Body of pancreas (tissue), 4 donors: ENCODE measurements at regions not wholly inside any gene's neighbourhood (a gene's known extent, or its start where the extent isn't known, plus 50 kb on each side); places are given as distances from the start of the nearest gene placed in this dataset.

Experiments used
- ATAC-seq: fragments of 150-250 bp; one replicate; pipeline ENCODE4 v1.9.1; 2016
- DNase-seq, 4 donors: peaks; one replicate each; pipeline ENCODE4 v3.0.0-alpha.2; 2019
- H3K27ac ChIP-seq, 4 donors: fragments of 200-600 bp; sonication (generic); 1 replicate in 3 of 4; 2 replicates in 1 of 4; pipeline versions ENCODE4 v1.5.1 to v1.6.1; 2016 to 2019; ENCODE audit warnings: mild to moderate bottlenecking in 1 of 4, mixed read lengths in 1 of 4, moderate library complexity in 1 of 4
- H3K27me3 ChIP-seq, 2 donors: fragments of 200-600 bp; sonication (generic); one replicate each; pipeline ENCODE4 v1.6.0; 2016; ENCODE audit warnings: mild to moderate bottlenecking in 1 of 2
- H3K36me3 ChIP-seq, 2 donors: fragments of 200-600 bp; sonication (generic); replicated peaks in 1 of 2; 2 replicates each; pipeline ENCODE4 v1.5.1; 2016; ENCODE audit warnings: low read depth in 2 of 2; ENCODE audit not compliant: insufficient read depth in 1 of 2
- H3K4me1 ChIP-seq: fragments of 200-600 bp; sonication (generic); one replicate; pipeline ENCODE4 v1.6.0; 2016
- H3K4me3 ChIP-seq, 2 donors: fragments of 200-600 bp; sonication (generic); 1 replicate in 1 of 2; 2 replicates in 1 of 2; pipeline ENCODE4 v1.5.1; 2016 to 2019
- H3K9me3 ChIP-seq, 3 donors: fragments of 200-600 bp; sonication (generic); 1 replicate in 2 of 3; 2 replicates in 1 of 3; pipeline ENCODE4 v1.5.1; 2016
- POLR2A ChIP-seq, 3 donors: fragments of 450-650 bp; IDR thresholded peaks; one replicate each; pipeline ENCODE4 v1.6.1; 2016; ENCODE audit warnings: antibody characterized with exemption in 3 of 3, mild to moderate bottlenecking in 2 of 3
- WGBS, 2 donors: methylation state at CpG; one replicate each; pipeline ENCODE4 v1.1.5; 2017; 5-methylcytosine and 5-hydroxymethylcytosine counted together
- intact Hi-C: fragments of 100-400 bp; cut with DNase I; formaldehyde crosslinking; loops from one replicate; pipeline ENCODE4 v1.15.1; 2023
- TF ChIP-seq, protein P1 (sequence below), 7 experiments: fragments of 450-650 bp in 4 of 7; fragments of 200-600 bp in 3 of 7; sonication (generic) in 3 of 7; IDR thresholded peaks; one replicate each; pipeline ENCODE4 v1.5.1; 2016 to 2019; ENCODE audit warnings: antibody characterized with exemption in 7 of 7

GRCh38 chr5:142428036-142428772 lies 103.4 kb upstream of the SPRY4 start:
- Histone ChIP-seq H3K27me3 (no peaks in the 10 kb centered on the region), H3K27ac (no peak overlapping the region), H3K9me3 (no peaks in the 10 kb centered on the region), H3K4me3 (no peak overlapping the region), H3K36me3 (no peaks in the 10 kb centered on the region), H3K4me1 (no peaks in the 10 kb centered on the region)
- intact Hi-C loops, result no loop called here
- DNase-seq (no peak), ATAC-seq (no peak)
- TF ChIP-seq, protein P1, sequence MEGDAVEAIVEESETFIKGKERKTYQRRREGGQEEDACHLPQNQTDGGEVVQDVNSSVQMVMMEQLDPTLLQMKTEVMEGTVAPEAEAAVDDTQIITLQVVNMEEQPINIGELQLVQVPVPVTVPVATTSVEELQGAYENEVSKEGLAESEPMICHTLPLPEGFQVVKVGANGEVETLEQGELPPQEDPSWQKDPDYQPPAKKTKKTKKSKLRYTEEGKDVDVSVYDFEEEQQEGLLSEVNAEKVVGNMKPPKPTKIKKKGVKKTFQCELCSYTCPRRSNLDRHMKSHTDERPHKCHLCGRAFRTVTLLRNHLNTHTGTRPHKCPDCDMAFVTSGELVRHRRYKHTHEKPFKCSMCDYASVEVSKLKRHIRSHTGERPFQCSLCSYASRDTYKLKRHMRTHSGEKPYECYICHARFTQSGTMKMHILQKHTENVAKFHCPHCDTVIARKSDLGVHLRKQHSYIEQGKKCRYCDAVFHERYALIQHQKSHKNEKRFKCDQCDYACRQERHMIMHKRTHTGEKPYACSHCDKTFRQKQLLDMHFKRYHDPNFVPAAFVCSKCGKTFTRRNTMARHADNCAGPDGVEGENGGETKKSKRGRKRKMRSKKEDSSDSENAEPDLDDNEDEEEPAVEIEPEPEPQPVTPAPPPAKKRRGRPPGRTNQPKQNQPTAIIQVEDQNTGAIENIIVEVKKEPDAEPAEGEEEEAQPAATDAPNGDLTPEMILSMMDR (IDR thresholded peaks at IDR 0.05), result no peak
- no peak for TF ChIP-seq POLR2A (IDR thresholded peaks at IDR 0.05)
- WGBS, 2 donors, result 76 to 81% methylated on average over 7 of the region's 7 CpGs

- H3K4me1 ChIP-seq, result no peaks in the 10 kb centered on the region
- intact Hi-C loops, result no loop called here
- 94% methylated on average over 6 of the region's 6 CpGs for WGBS, 2 donors
- ATAC-seq (no peak), DNase-seq (no peak)
- H3K36me3 ChIP-seq, result no peaks in the 10 kb centered on the region
- no peaks in the 10 kb centered on the region for H3K27me3 ChIP-seq
- TF ChIP-seq, protein P1 (IDR thresholded peaks at IDR 0.05), result no peak
- no peak for TF ChIP-seq POLR2A (IDR thresholded peaks at IDR 0.05)
- no peak overlapping the region for H3K27ac ChIP-seq
- H3K4me3 ChIP-seq, result no peak overlapping the region
- H3K9me3 ChIP-seq, result no peaks in the 10 kb centered on the region
Measured at GRCh38 chr5:142427529-142427928, 102.7 kb upstream of the SPRY4 start.

- Histone ChIP-seq H3K27me3 (no peaks in the 10 kb centered on the region), H3K4me3 (no peak overlapping the region), H3K36me3 (no peaks in the 10 kb centered on the region), H3K27ac (peak overlapping the region in 1 of 4 donors; percentile 27), H3K4me1 (no peaks in the 10 kb centered on the region), H3K9me3 (no peaks in the 10 kb centered on the region)
- ATAC-seq (no peak), DNase-seq (no peak)
- intact Hi-C loops, result no loop called here
- 64 to 73% methylated on average over 7 of the region's 7 CpGs for WGBS, 2 donors
- TF ChIP-seq, protein P1 (IDR thresholded peaks at IDR 0.05), result no peak
- TF ChIP-seq POLR2A (IDR thresholded peaks at IDR 0.05), result no peak
Measured at GRCh38 chr5:142427015-142427364, 102.2 kb upstream of the SPRY4 start.

- intact Hi-C loops, result no loop called here
- WGBS, 2 donors, result 51 to 62% methylated on average over 17 of the region's 17 CpGs
- Histone ChIP-seq H3K9me3 (no peaks in the 10 kb centered on the region), H3K4me1 (no peaks in the 10 kb centered on the region), H3K36me3 (no peaks in the 10 kb centered on the region), H3K27me3 (no peaks in the 10 kb centered on the region), H3K27ac (peak overlapping the region in 2 of 4 donors; percentile 12 to 27), H3K4me3 (no peak overlapping the region)
- ATAC-seq (no peak), DNase-seq (peak in 3 of 4 donors; percentile 28 to 55 (median 28))
- TF ChIP-seq, protein P1 (IDR thresholded peaks at IDR 0.05), result no peak
- no peak for TF ChIP-seq POLR2A (IDR thresholded peaks at IDR 0.05)
Measured at GRCh38 chr5:142426129-142427014, 101.6 kb upstream of the SPRY4 start.
